GM23338 (cell line): ENCODE measurements at regions not wholly inside any gene's neighbourhood (a gene's known extent, or its start where the extent isn't known, plus 50 kb on each side); places are given as distances from the start of the nearest gene placed in this dataset.

Experiments
- ATAC-seq: fragments of 200-7000 bp; cut with Tn5 transposase; 3 replicates; pipeline ENCODE4 v1.9.1; 2020
- DNase-seq: peaks from one replicate; pipeline ENCODE4 v3.0.0-alpha.2; 2015; ENCODE audit warnings: low spot score
- H2AFZ ChIP-seq: fragments of 200-600 bp; sonication (generic); 2 replicates; pipeline ENCODE4 v1.8.0; 2016; ENCODE audit warnings: antibody characterized with exemption, mild to moderate bottlenecking, moderate library complexity
- H3F3A ChIP-seq: fragments of 200-600 bp; sonication (generic); replicated peaks from 2 replicates; pipeline ENCODE4 v1.8.0; 2017; ENCODE audit warnings: antibody characterized with exemption, mixed run types, low read depth
- H3K27ac ChIP-seq: fragments of 200-600 bp; sonication (generic); 2 replicates; pipeline ENCODE4 v1.6.1; 2016; ENCODE audit warnings: low read depth
- H3K27me3 ChIP-seq: fragments of 200-600 bp; sonication (generic); 2 replicates; pipeline ENCODE4 v1.8.0; 2016; ENCODE audit warnings: mild to moderate bottlenecking, mixed run types, moderate library complexity; ENCODE audit not compliant: insufficient read depth
- H3K36me3 ChIP-seq: fragments of 200-600 bp; sonication (generic); 2 replicates; pipeline ENCODE4 v1.8.0; 2016; ENCODE audit warnings: mild to moderate bottlenecking; ENCODE audit not compliant: insufficient read depth
- H3K4me1 ChIP-seq: fragments of 200-600 bp; sonication (generic); 2 replicates; pipeline ENCODE4 v1.8.0; 2016; ENCODE audit warnings: mild to moderate bottlenecking, moderate library complexity; ENCODE audit not compliant: insufficient read depth
- H3K4me2 ChIP-seq: fragments of 200-600 bp; sonication (generic); 2 replicates; pipeline ENCODE4 v1.7.1; 2017; ENCODE audit warnings: mixed run types
- H3K4me3 ChIP-seq: fragments of 200-600 bp; sonication (generic); 2 replicates; pipeline ENCODE4 v1.6.1; 2016; ENCODE audit warnings: mixed run types
- H3K79me2 ChIP-seq: fragments of 200-600 bp; sonication (generic); replicated peaks from 2 replicates; pipeline ENCODE4 v1.8.0; 2017; ENCODE audit warnings: mild to moderate bottlenecking; ENCODE audit not compliant: insufficient read depth
- H3K9me2 ChIP-seq: fragments of 200-600 bp; sonication (generic); 2 replicates; pipeline ENCODE4 v1.8.0; 2017; ENCODE audit not compliant: insufficient read depth
- H4K20me1 ChIP-seq: fragments of 200-600 bp; sonication (generic); replicated peaks from 2 replicates; pipeline ENCODE4 v1.8.0; 2017; ENCODE audit warnings: mild to moderate bottlenecking; ENCODE audit not compliant: insufficient read depth
- H3K27ac Mint-ChIP-seq: 2 replicates; pipeline ENCODE4 v1.8.0; 2020; ENCODE audit warnings: inconsistent platforms, mild to moderate bottlenecking, moderate library complexity, mixed read lengths
- H3K27me3 Mint-ChIP-seq: 3 replicates; pipeline ENCODE4 v1.8.0; 2022; ENCODE audit warnings: low read depth, mild to moderate bottlenecking, moderate library complexity, mixed read lengths, inconsistent platforms; ENCODE audit not compliant: insufficient read depth, poor library complexity
- H3K36me3 Mint-ChIP-seq: 3 replicates; pipeline ENCODE4 v1.8.0; 2021; ENCODE audit warnings: low read depth, mild to moderate bottlenecking, inconsistent platforms, moderate library complexity, mixed read lengths
- H3K4me1 Mint-ChIP-seq: 3 replicates; pipeline ENCODE4 v1.8.0; 2020; ENCODE audit warnings: mild to moderate bottlenecking, inconsistent platforms, mixed read lengths
- H3K4me3 Mint-ChIP-seq: 3 replicates; pipeline ENCODE4 v1.8.0; 2021; ENCODE audit warnings: moderate library complexity, mild to moderate bottlenecking, inconsistent platforms, mixed read lengths
- H3K9me3 Mint-ChIP-seq: 3 replicates; pipeline ENCODE4 v1.8.0; 2020; ENCODE audit warnings: moderate library complexity, mild to moderate bottlenecking, inconsistent platforms, mixed read lengths
- CREB1 ChIP-seq: fragments of 250-450 bp; sonication (Bioruptor Pico); IDR thresholded peaks from 2 replicates; pipeline ENCODE4 v1.5.0; 2020; ENCODE audit warnings: low read depth, mild to moderate bottlenecking, moderate library complexity
- CTCF ChIP-seq, 2 experiments: fragments of 200-600 bp in 1 of 2; sonication (generic) in 1 of 2; conservative IDR thresholded peaks; 2 replicates each; pipeline versions ENCODE4 v1.5.1 to v1.6.1; 2016 to 2017; ENCODE audit warnings: antibody characterized with exemption in 2 of 2, low read depth in 2 of 2, mild to moderate bottlenecking in 2 of 2, moderate library complexity in 1 of 2
- ETS1 ChIP-seq: IDR thresholded peaks from 2 replicates; pipeline ENCODE4 v1.6.1; 2016; ENCODE audit warnings: antibody characterized with exemption
- EZH2 ChIP-seq: fragments of 200-600 bp; sonication (generic); IDR thresholded peaks from one replicate; pipeline ENCODE4 v1.8.0; 2017; ENCODE audit warnings: antibody characterized with exemption, mild to moderate bottlenecking, low read depth; ENCODE audit not compliant: unreplicated experiment
- EZH2phosphoT487 ChIP-seq: fragments of 200-600 bp; sonication (generic); IDR thresholded peaks from one replicate; pipeline ENCODE4 v1.8.1; 2018; ENCODE audit warnings: antibody characterized with exemption; ENCODE audit not compliant: unreplicated experiment
- JUNB ChIP-seq: IDR thresholded peaks from one replicate; pipeline ENCODE4 v1.6.1; 2016; ENCODE audit warnings: antibody characterized with exemption; ENCODE audit not compliant: unreplicated experiment
- NANOG ChIP-seq: IDR thresholded peaks from 2 replicates; pipeline ENCODE4 v1.6.1; 2016; ENCODE audit warnings: antibody characterized with exemption, borderline replicate concordance
- POLR2AphosphoS5 ChIP-seq: IDR thresholded peaks from 2 replicates; pipeline ENCODE4 v1.6.1; 2016; ENCODE audit warnings: antibody characterized with exemption, low read depth
- REST ChIP-seq: IDR thresholded peaks from one replicate; pipeline ENCODE4 v1.6.1; 2018; ENCODE audit warnings: antibody characterized with exemption; ENCODE audit not compliant: unreplicated experiment
- STAT1 ChIP-seq: IDR thresholded peaks from one replicate; pipeline ENCODE4 v1.6.1; 2016; ENCODE audit warnings: antibody characterized with exemption; ENCODE audit not compliant: unreplicated experiment
- ZNF114 ChIP-seq: fragments of 250-450 bp; sonication (Bioruptor Pico); IDR thresholded peaks from 2 replicates; pipeline ENCODE4 v1.5.0; 2020; ENCODE audit warnings: mild to moderate bottlenecking, moderate library complexity
- ZNF331 ChIP-seq: fragments of 250-450 bp; sonication (Bioruptor Pico); IDR thresholded peaks from 2 replicates; pipeline ENCODE4 v1.5.0; 2020; ENCODE audit warnings: low read depth, mild to moderate bottlenecking, moderate library complexity

DNA sequence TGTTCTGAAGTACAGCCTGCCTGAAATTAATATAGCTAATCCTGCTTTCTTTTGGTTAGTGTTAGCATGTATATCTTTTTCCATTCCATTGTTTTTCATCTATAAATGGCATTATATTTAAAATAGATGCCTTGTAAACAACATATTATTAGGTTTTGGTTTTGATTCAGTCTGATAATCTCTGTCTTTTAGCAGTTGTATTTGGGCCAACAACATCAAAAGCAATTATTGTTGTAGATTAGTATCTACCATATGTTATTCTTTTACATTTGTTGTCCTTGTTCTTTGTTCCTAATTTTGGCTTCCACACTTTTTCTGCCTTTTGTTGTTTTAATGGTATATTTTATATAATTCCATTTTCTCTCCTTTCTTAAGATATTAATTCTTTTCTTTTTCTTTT lies 678.2 kb upstream of the PRMT6 start:
- no peaks in the 10 kb centered on the region for H3K4me1 ChIP-seq
- Mint-ChIP-seq H3K27me3 (no peaks in the 10 kb centered on the region), H3K36me3 (peaks cover 7% of the 10 kb centered on the region; the same call in 2 of the 3 replicates), H3K27ac (no peak overlapping the region), H3K9me3 (peaks cover 7% of the 10 kb centered on the region), H3K4me3 (no peak overlapping the region), H3K4me1 (no peaks in the 10 kb centered on the region)
- no peaks in the 10 kb centered on the region for H3K27me3 ChIP-seq
- H2AFZ ChIP-seq: no peak overlapping the region
- H3K9me2 ChIP-seq: no peaks in the 10 kb centered on the region
- H3K27ac ChIP-seq: no peak overlapping the region
- H3K4me2 ChIP-seq: no peak overlapping the region
- TF ChIP-seq ETS1 (no peak), NANOG (no peak), EZH2phosphoT487 (no peak), REST (no peak), ZNF331 (no peak), CTCF (conservative IDR thresholded peaks at IDR 0.05; ENCODE audit: low read depth in 2 of 2) (no peak), STAT1 (no peak), ZNF114 (no peak), CREB1 (no peak)
- H3F3A ChIP-seq: no peaks in the 10 kb centered on the region
- no peaks in the 10 kb centered on the region; the same call in 1 of the 2 replicates for H3K36me3 ChIP-seq
- no peak overlapping the region for H3K4me3 ChIP-seq
- H4K20me1 ChIP-seq: no peaks in the 10 kb centered on the region
- no peak for ATAC-seq
- DNase-seq: no peak
- H3K79me2 ChIP-seq: no peaks in the 10 kb centered on the region

- Histone ChIP-seq H3K27ac (no peak overlapping the region), H3K79me2 (no peaks in the 10 kb centered on the region), H2AFZ (no peak overlapping the region; the same call in 1 of the 2 replicates), H3K9me2 (no peaks in the 10 kb centered on the region), H3K36me3 (no peaks in the 10 kb centered on the region), H3K4me3 (no peak overlapping the region), H3K27me3 (no peaks in the 10 kb centered on the region), H3F3A (no peaks in the 10 kb centered on the region), H4K20me1 (no peaks in the 10 kb centered on the region), H3K4me1 (no peaks in the 10 kb centered on the region), H3K4me2 (no peak overlapping the region)
- Mint-ChIP-seq H3K27me3 (no peaks in the 10 kb centered on the region), H3K27ac (no peak overlapping the region), H3K4me1 (no peaks in the 10 kb centered on the region), H3K9me3 (no peaks in the 10 kb centered on the region), H3K36me3 (no peaks in the 10 kb centered on the region), H3K4me3 (no peak overlapping the region)
- ATAC-seq: no peak
- DNase-seq: no peak
- TF ChIP-seq JUNB (no peak), CREB1 (no peak), EZH2 (no peak), NANOG (no peak), ZNF114 (no peak), ETS1 (no peak), POLR2AphosphoS5 (no peak), EZH2phosphoT487 (no peak), STAT1 (no peak), REST (no peak)
Measured at GRCh38 chr1:106380772-106381171, 675.7 kb upstream of the PRMT6 start.
